ENCODE measurements at regions not wholly inside any gene's neighbourhood (a gene's known extent, or its start where the extent isn't known, plus 50 kb on each side); places are given as distances from the start of the nearest gene placed in this dataset.

- no peak for TF ChIP-seq CTCF (conservative IDR thresholded peaks at IDR 0.05; ENCODE audit: low read depth, low read length)
- TF ChIP-seq EZH2 (IDR thresholded peaks at IDR 0.05; ENCODE audit: low read length, unreplicated experiment): no peak
Measured at GRCh38 chr5:42277293-42277692, 145.9 kb upstream of the GHR start.
